Left ventricle myocardium inferior (tissue), 1 donor: ENCODE measurements at regions not wholly inside any gene's neighbourhood (a gene's known extent, or its start where the extent isn't known, plus 50 kb on each side); places are given as distances from the start of the nearest gene placed in this dataset.

Experiments used
- DNase-seq: peaks from one replicate; pipeline ENCODE4 v3.0.0-alpha.2; 2020
- H3K27ac ChIP-seq: fragments of 200-600 bp; replicated peaks from 2 replicates; pipeline ENCODE4 v1.8.0; 2021
- H3K27me3 ChIP-seq: fragments of 200-600 bp; 2 replicates; pipeline ENCODE4 v1.8.0; 2021; ENCODE audit warnings: low read depth
- H3K36me3 ChIP-seq: fragments of 200-600 bp; 2 replicates; pipeline ENCODE4 v1.8.0; 2021
- H3K4me1 ChIP-seq: fragments of 200-600 bp; 2 replicates; pipeline ENCODE4 v1.8.0; 2021
- H3K4me3 ChIP-seq: fragments of 200-600 bp; 2 replicates; pipeline ENCODE4 v1.8.0; 2021; ENCODE audit warnings: mild to moderate bottlenecking, moderate library complexity
- H3K9me3 ChIP-seq: fragments of 200-600 bp; replicated peaks from 2 replicates; pipeline ENCODE4 v1.8.0; 2021
- CTCF ChIP-seq: fragments of 200-600 bp; IDR thresholded peaks from 2 replicates; pipeline ENCODE4 v1.8.0; 2021; ENCODE audit warnings: antibody characterized with exemption, mild to moderate bottlenecking, borderline replicate concordance
- intact Hi-C: fragments of 100-400 bp; cut with micrococcal nuclease; formaldehyde crosslinking; loops from one replicate; pipeline ENCODE4 v1.11.0; 2022
- donor health status: DM: no; HTN: yes; CAD: no; lungs with severe emphysema.

- H3K4me3 ChIP-seq, result no peak overlapping the region
- no peak overlapping the region for H3K27ac ChIP-seq
- DNase-seq, result no peak
- no peaks in the 10 kb centered on the region for H3K9me3 ChIP-seq
- intact Hi-C loops, result no loop called here
- no peaks in the 10 kb centered on the region for H3K27me3 ChIP-seq
- no peaks in the 10 kb centered on the region for H3K36me3 ChIP-seq
- no peaks in the 10 kb centered on the region for H3K4me1 ChIP-seq
- no peak for TF ChIP-seq CTCF
These were observed 80.6 kb upstream of the CDH11 start for GRCh38 chr16:65202461-65202860.

GRCh38 chr16:65201511-65201910, 79.6 kb upstream of the CDH11 start:
- no peaks in the 10 kb centered on the region for H3K9me3 ChIP-seq
- no peaks in the 10 kb centered on the region for H3K4me1 ChIP-seq
- TF ChIP-seq CTCF, result no peak
- H3K27ac ChIP-seq, result no peak overlapping the region
- no peak for DNase-seq
- no peaks in the 10 kb centered on the region for H3K27me3 ChIP-seq
- H3K4me3 ChIP-seq, result no peak overlapping the region
- H3K36me3 ChIP-seq, result no peaks in the 10 kb centered on the region
- intact Hi-C loops, result no loop called here

GRCh38 chr16:65200857-65201256, 79.0 kb upstream of the CDH11 start:
- intact Hi-C loops, result no loop called here
- Histone ChIP-seq H3K4me3 (no peak overlapping the region), H3K9me3 (no peaks in the 10 kb centered on the region), H3K27me3 (no peaks in the 10 kb centered on the region), H3K36me3 (no peaks in the 10 kb centered on the region), H3K4me1 (no peaks in the 10 kb centered on the region), H3K27ac (no peak overlapping the region)
- no peak for TF ChIP-seq CTCF
- DNase-seq, result no peak

GRCh38 chr16:65200156-65200773, 78.4 kb upstream of the CDH11 start:
- no peak for TF ChIP-seq CTCF
- Histone ChIP-seq H3K27ac (no peak overlapping the region), H3K27me3 (no peaks in the 10 kb centered on the region), H3K4me3 (no peak overlapping the region), H3K4me1 (no peaks in the 10 kb centered on the region), H3K9me3 (no peaks in the 10 kb centered on the region), H3K36me3 (no peaks in the 10 kb centered on the region)
- DNase-seq, result no peak
- intact Hi-C loops, result no loop called here

- Histone ChIP-seq H3K4me3 (no peak overlapping the region), H3K27me3 (no peaks in the 10 kb centered on the region), H3K9me3 (no peaks in the 10 kb centered on the region), H3K27ac (no peak overlapping the region), H3K36me3 (no peaks in the 10 kb centered on the region), H3K4me1 (no peaks in the 10 kb centered on the region)
- no peak for DNase-seq
- intact Hi-C loops, result no loop called here
- TF ChIP-seq CTCF, result no peak
These were observed 74.7 kb upstream of the CDH11 start for GRCh38 chr16:65196420-65197075.
